OCI-LY1 (cell line): ENCODE measurements at regions not wholly inside any gene's neighbourhood (a gene's known extent, or its start where the extent isn't known, plus 50 kb on each side); places are given as distances from the start of the nearest gene placed in this dataset.

Experiments used
- H2AFZ ChIP-seq: fragments of 200-600 bp; sonication (generic), shearing (Covaris generic); 2 replicates; pipeline ENCODE4 v1.6.0; 2014; ENCODE audit warnings: antibody characterized with exemption, mild to moderate bottlenecking, low read length
- H3F3A ChIP-seq: fragments of 200-600 bp; sonication (generic), shearing (Covaris generic); 2 replicates; pipeline ENCODE4 v1.6.0; 2014; ENCODE audit warnings: mild to moderate bottlenecking, antibody characterized with exemption, low read length, moderate library complexity; ENCODE audit not compliant: insufficient read depth
- H3K27ac ChIP-seq: fragments of 200-600 bp; sonication (generic); 2 replicates; pipeline ENCODE4 v1.5.1; 2014; ENCODE audit warnings: low read length, mixed run types, mild to moderate bottlenecking, low read depth; ENCODE audit not compliant: poor library complexity, severe bottlenecking
- H3K27me3 ChIP-seq: fragments of 200-600 bp; sonication (generic); 2 replicates; pipeline ENCODE4 v1.6.0; 2014; ENCODE audit warnings: antibody characterized with exemption, mild to moderate bottlenecking, low read length, moderate library complexity; ENCODE audit not compliant: insufficient read depth
- H3K36me3 ChIP-seq: fragments of 200-600 bp; sonication (generic); 2 replicates; pipeline ENCODE4 v1.6.1; 2014; ENCODE audit warnings: mild to moderate bottlenecking, antibody characterized with exemption, low read length, moderate library complexity, mixed read lengths; ENCODE audit not compliant: insufficient read depth
- H3K4me1 ChIP-seq: fragments of 200-600 bp; sonication (generic); 2 replicates; pipeline ENCODE4 v1.5.1; 2014; ENCODE audit warnings: mild to moderate bottlenecking, low read length, moderate library complexity; ENCODE audit not compliant: insufficient read depth, severe bottlenecking
- H3K4me2 ChIP-seq: fragments of 200-600 bp; sonication (generic), shearing (Covaris generic); 2 replicates; pipeline ENCODE4 v1.6.1; 2014; ENCODE audit warnings: low read length
- H3K4me3 ChIP-seq: fragments of 200-600 bp; sonication (generic); 2 replicates; pipeline ENCODE4 v1.5.1; 2014; ENCODE audit warnings: low read length, low read depth, mild to moderate bottlenecking, mixed read lengths; ENCODE audit not compliant: poor library complexity, severe bottlenecking
- H3K79me2 ChIP-seq: fragments of 200-600 bp; shearing (Covaris generic); 2 replicates; pipeline ENCODE4 v1.6.1; 2016; ENCODE audit warnings: mixed run types, low read length, mixed read lengths; ENCODE audit not compliant: insufficient read depth
- H3K9ac ChIP-seq: fragments of 200-600 bp; sonication (generic), shearing (Covaris generic); 2 replicates; pipeline ENCODE4 v1.6.1; 2014; ENCODE audit warnings: mild to moderate bottlenecking, low read length, mixed read lengths
- H3K9me2 ChIP-seq: fragments of 200-600 bp; sonication (generic), shearing (Covaris generic); 2 replicates; pipeline ENCODE4 v1.6.1; 2014; ENCODE audit warnings: low read depth, mild to moderate bottlenecking, low read length, mixed read lengths
- H3K9me3 ChIP-seq: fragments of 200-600 bp; shearing (Covaris generic); 2 replicates; pipeline ENCODE4 v1.6.1; 2014; ENCODE audit warnings: low read length, mixed read lengths
- H4K20me1 ChIP-seq: fragments of 200-600 bp; sonication (generic), shearing (Covaris generic); 2 replicates; pipeline ENCODE4 v1.6.0; 2016; ENCODE audit warnings: mild to moderate bottlenecking, low read length; ENCODE audit not compliant: insufficient read depth
- CTCF ChIP-seq: fragments of 200-600 bp; sonication (generic), shearing (Covaris generic); IDR thresholded peaks from 2 replicates; pipeline ENCODE4 v1.5.1; 2017; ENCODE audit warnings: mild to moderate bottlenecking, antibody characterized with exemption, low read length, moderate library complexity, mixed read lengths
- EZH2 ChIP-seq: fragments of 200-600 bp; sonication (generic), shearing (Covaris generic); IDR thresholded peaks from 2 replicates; pipeline ENCODE4 v1.8.0; 2017; ENCODE audit warnings: borderline replicate concordance, mixed run types, mild to moderate bottlenecking, antibody characterized with exemption, low read length, moderate library complexity, mixed read lengths

DNA sequence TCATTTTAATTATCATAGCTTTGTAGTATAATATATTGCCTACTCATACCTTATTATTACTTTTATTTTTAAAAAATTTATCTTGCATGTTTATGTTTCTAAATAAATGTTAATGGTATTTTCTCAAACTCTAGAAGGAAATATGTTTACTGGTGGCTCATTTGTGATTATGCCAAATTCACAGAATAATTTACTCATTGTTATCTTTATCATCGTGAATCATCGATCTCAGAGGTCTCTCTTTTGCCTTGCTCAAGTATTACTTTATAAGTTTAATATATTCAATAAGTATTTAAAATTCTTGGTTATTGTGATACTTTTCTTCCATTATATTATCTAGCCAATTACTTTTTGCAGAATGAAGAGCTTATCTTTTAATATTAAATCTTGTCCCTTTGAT is 836.7 kb upstream of the ADAMTS5 start:
- no peak overlapping the region for H3K4me3 ChIP-seq
- H3K27ac ChIP-seq = no peak overlapping the region
- no peaks in the 10 kb centered on the region for H3K79me2 ChIP-seq
- no peaks in the 10 kb centered on the region for H3K9me2 ChIP-seq
- no peaks in the 10 kb centered on the region for H4K20me1 ChIP-seq
- no peaks in the 10 kb centered on the region for H3K27me3 ChIP-seq
- no peaks in the 10 kb centered on the region for H3K36me3 ChIP-seq
- H3K4me1 ChIP-seq = no peaks in the 10 kb centered on the region
- H3F3A ChIP-seq = no peaks in the 10 kb centered on the region
- H3K9me3 ChIP-seq = no peaks in the 10 kb centered on the region
- TF ChIP-seq CTCF (no peak), EZH2 (no peak)
- H2AFZ ChIP-seq = no peak overlapping the region
- H3K4me2 ChIP-seq = no peak overlapping the region
- H3K9ac ChIP-seq = no peak overlapping the region

DNA sequence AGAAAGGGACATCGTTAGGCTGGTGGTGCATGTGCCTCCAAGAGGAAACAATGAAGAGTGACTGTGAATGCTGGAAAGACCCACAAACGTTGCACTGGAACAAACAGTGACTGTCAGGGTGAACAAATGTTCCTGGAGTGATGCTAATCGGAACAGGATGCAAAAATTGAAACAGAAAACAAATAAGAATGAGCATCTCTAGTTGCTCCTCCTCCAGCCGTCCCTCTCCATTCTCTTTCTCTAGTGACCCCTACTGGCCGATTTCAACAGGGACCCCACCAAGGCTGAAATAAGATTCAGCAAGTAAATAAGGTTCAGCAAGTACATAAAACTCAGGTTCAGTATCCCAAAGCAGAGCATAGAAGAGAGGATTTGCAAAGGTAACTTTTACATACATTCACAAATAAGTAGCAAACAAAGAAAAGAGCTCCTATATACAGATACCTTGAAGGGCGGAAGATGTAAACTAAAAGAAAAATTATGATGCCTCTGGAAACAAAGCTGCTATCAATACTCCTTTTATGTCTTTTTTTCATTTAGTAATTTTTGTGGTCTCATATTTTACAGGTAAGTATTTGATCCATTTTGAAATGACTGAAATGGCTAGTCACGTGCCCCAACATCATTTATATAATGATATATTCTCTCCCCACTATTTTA is 836.1 kb upstream of the ADAMTS5 start:
- no peaks in the 10 kb centered on the region for H3K27me3 ChIP-seq
- H3K9ac ChIP-seq = no peak overlapping the region
- H3K4me1 ChIP-seq = no peaks in the 10 kb centered on the region
- H2AFZ ChIP-seq = no peak overlapping the region
- H3K36me3 ChIP-seq = no peaks in the 10 kb centered on the region
- no peak overlapping the region for H3K27ac ChIP-seq
- no peaks in the 10 kb centered on the region for H3F3A ChIP-seq
- H3K9me3 ChIP-seq = no peaks in the 10 kb centered on the region
- H3K4me2 ChIP-seq = no peak overlapping the region
- TF ChIP-seq EZH2 = no peak
- TF ChIP-seq CTCF = peak; percentile 74
- no peaks in the 10 kb centered on the region for H3K9me2 ChIP-seq
- no peaks in the 10 kb centered on the region for H4K20me1 ChIP-seq
- H3K4me3 ChIP-seq = no peak overlapping the region
- H3K79me2 ChIP-seq = no peaks in the 10 kb centered on the region

GRCh38 chr21:27799861-27800260 is 833.0 kb upstream of the ADAMTS5 start:
- no peak overlapping the region for H3K9ac ChIP-seq
- H3F3A ChIP-seq = no peaks in the 10 kb centered on the region
- H3K27ac ChIP-seq = no peak overlapping the region
- H3K4me3 ChIP-seq = no peak overlapping the region
- H2AFZ ChIP-seq = no peak overlapping the region
- H3K9me2 ChIP-seq = no peaks in the 10 kb centered on the region
- no peak overlapping the region for H3K4me2 ChIP-seq
- no peaks in the 10 kb centered on the region for H3K9me3 ChIP-seq
- H3K4me1 ChIP-seq = no peaks in the 10 kb centered on the region
- H3K27me3 ChIP-seq = no peaks in the 10 kb centered on the region
- no peaks in the 10 kb centered on the region for H3K79me2 ChIP-seq
- no peak for TF ChIP-seq EZH2
- no peak for TF ChIP-seq CTCF
- H4K20me1 ChIP-seq = no peaks in the 10 kb centered on the region
- H3K36me3 ChIP-seq = no peaks in the 10 kb centered on the region
